ENCODE measurements at regions not wholly inside any gene's neighbourhood (a gene's known extent, or its start where the extent isn't known, plus 50 kb on each side); places are given as distances from the start of the nearest gene placed in this dataset.

DNA sequence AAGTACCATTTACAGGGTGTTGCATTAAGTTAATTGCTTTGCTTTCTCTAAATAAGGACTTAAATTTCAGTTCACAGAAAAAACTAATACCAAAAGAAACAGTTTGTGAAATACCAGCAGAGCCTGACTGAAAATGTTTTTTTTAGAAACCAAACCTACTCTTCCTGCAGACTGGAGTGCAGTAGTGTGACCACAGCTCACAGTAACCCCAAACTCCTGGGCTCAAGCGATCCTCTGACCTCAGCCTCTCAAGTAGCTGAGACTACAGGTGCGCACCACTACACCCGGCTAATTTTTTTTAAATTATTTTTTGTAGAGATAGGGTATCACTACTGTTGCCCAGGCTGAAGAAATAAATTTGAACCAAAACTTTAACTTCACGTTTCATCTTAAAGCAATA is 103.5 kb upstream of the PLEKHA5 start:
- ChIA-PET CTCF (no interaction called here), POLR2A (no interaction called here)
- TF ChIP-seq ARNT (IDR thresholded peaks at IDR 0.05) (no peak), SUZ12 (IDR thresholded peaks at IDR 0.05) (no peak), FOXM1 (IDR thresholded peaks at IDR 0.05; ENCODE audit: borderline replicate concordance) (no peak), SP1 (IDR thresholded peaks at IDR 0.05) (no peak), FOXK2 (IDR thresholded peaks at IDR 0.05) (no peak), FOXA1 (IDR thresholded peaks at IDR 0.05) (no peak), NFRKB (IDR thresholded peaks at IDR 0.05) (no peak), LEF1 (IDR thresholded peaks at IDR 0.05; ENCODE audit: borderline replicate concordance) (no peak), ELF4 (IDR thresholded peaks at IDR 0.05) (no peak), L3MBTL2 (conservative IDR thresholded peaks at IDR 0.05) (no peak), TARDBP (IDR thresholded peaks at IDR 0.05) (no peak), CTBP1 (IDR thresholded peaks at IDR 0.05; ENCODE audit: borderline replicate concordance) (no peak), HDGF (IDR thresholded peaks at IDR 0.05; ENCODE audit: borderline replicate concordance) (no peak), BHLHE40 (IDR thresholded peaks at IDR 0.05; ENCODE audit: borderline replicate concordance) (no peak), ZNF384 (IDR thresholded peaks at IDR 0.05) (no peak)
- DNase-seq (ENCODE audit: extremely low spot score): no peak

DNA sequence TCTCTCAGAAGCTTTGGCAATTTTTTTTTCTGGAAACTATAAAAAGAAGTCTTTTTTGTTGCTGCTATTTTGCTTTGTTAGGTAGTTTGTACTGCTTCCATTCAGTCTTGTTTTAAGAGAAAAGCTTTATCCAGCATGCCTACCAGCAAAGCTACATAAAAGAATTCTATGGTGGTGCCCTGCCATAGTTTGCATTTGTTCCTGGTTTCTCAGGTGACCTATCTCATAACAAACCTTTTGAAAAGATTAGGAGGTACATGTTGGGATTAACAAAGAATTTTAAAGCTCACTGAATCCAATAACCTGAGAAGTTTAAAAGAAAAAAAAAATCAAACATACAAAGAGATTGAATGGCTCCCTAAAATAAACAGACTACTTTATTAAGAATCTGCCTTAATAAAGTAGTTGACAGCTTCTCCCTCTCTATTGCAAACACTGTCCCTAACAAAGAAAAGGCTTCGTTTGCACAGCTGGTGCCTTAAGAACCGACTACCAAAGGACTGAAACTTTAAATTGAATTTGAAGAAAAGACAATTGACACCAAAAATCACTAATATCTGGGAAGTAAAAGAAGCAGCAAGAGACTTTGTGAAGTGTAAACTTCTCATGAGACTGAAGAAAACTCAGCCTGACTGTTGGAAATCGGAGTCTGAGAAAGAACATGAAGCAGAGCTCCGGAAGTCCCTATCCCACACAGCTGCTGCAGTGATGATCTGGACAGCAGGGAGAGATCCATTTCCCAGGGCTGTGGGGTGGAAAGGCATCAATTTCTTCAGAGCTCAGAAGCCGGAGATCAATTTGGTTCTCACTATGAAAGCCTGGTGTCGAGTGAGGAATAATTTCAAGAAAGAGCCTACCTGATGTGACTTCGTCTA is 102.7 kb upstream of the PLEKHA5 start:
- no peak for TF ChIP-seq SUZ12 (IDR thresholded peaks at IDR 0.05)
- no peak for TF ChIP-seq FOXM1 (IDR thresholded peaks at IDR 0.05; ENCODE audit: borderline replicate concordance)
- TF ChIP-seq HDGF (IDR thresholded peaks at IDR 0.05; ENCODE audit: borderline replicate concordance): no peak
- ChIA-PET POLR2A (no interaction called here), CTCF (no interaction called here)
- no peak for DNase-seq (ENCODE audit: extremely low spot score)

- no peak for DNase-seq (ENCODE audit: extremely low spot score)
- no peak for TF ChIP-seq LEF1 (IDR thresholded peaks at IDR 0.05; ENCODE audit: borderline replicate concordance)
- no peak for TF ChIP-seq NFRKB (IDR thresholded peaks at IDR 0.05)
- TF ChIP-seq ELF4 (IDR thresholded peaks at IDR 0.05): no peak
- TF ChIP-seq FOXM1 (IDR thresholded peaks at IDR 0.05; ENCODE audit: borderline replicate concordance): no peak
- TF ChIP-seq, protein P1, sequence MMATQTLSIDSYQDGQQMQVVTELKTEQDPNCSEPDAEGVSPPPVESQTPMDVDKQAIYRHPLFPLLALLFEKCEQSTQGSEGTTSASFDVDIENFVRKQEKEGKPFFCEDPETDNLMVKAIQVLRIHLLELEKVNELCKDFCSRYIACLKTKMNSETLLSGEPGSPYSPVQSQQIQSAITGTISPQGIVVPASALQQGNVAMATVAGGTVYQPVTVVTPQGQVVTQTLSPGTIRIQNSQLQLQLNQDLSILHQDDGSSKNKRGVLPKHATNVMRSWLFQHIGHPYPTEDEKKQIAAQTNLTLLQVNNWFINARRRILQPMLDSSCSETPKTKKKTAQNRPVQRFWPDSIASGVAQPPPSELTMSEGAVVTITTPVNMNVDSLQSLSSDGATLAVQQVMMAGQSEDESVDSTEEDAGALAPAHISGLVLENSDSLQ (IDR thresholded peaks at IDR 0.05): no peak
- TF ChIP-seq L3MBTL2 (conservative IDR thresholded peaks at IDR 0.05): no peak
- ChIA-PET POLR2A (no interaction called here), CTCF (no interaction called here)
Measured at GRCh38 chr12:19030180-19030579, 99.4 kb upstream of the PLEKHA5 start.

DNA sequence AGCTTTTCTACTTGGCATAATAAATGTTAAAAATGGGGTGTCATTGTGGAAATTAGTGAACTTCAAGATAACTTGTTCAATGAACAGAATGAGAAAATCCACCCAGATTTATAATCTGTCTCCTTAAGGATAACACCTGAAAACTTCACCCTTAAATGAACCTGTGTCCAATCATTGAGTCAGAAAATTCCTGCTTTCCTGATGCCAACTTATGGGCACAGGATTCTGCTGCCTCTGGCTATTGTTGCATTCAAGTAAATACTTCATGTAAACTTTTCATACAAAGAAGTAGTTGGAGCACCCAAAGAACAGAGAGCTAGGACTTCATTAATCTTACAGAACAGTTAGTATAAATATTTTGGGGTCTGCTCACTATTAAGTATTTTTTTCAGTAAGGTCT is 98.9 kb upstream of the PLEKHA5 start:
- ChIA-PET POLR2A (no interaction called here), CTCF (no interaction called here)
- no peak for TF ChIP-seq ELF4 (IDR thresholded peaks at IDR 0.05)
- TF ChIP-seq FOXA1 (IDR thresholded peaks at IDR 0.05): no peak
- TF ChIP-seq ARNT (IDR thresholded peaks at IDR 0.05): no peak
- no peak for TF ChIP-seq FOXM1 (IDR thresholded peaks at IDR 0.05; ENCODE audit: borderline replicate concordance)
- no peak for TF ChIP-seq SUZ12 (IDR thresholded peaks at IDR 0.05)
- TF ChIP-seq CTBP1 (IDR thresholded peaks at IDR 0.05; ENCODE audit: borderline replicate concordance): no peak
- no peak for TF ChIP-seq HDGF (IDR thresholded peaks at IDR 0.05; ENCODE audit: borderline replicate concordance)
- TF ChIP-seq, protein P1 (IDR thresholded peaks at IDR 0.05): no peak
- no peak for TF ChIP-seq SP1 (IDR thresholded peaks at IDR 0.05)
- no peak for TF ChIP-seq BHLHE40 (IDR thresholded peaks at IDR 0.05; ENCODE audit: borderline replicate concordance)
- no peak for TF ChIP-seq NFRKB (IDR thresholded peaks at IDR 0.05)
- TF ChIP-seq TARDBP (IDR thresholded peaks at IDR 0.05): no peak
- no peak for TF ChIP-seq ZNF384 (IDR thresholded peaks at IDR 0.05)
- TF ChIP-seq LEF1 (IDR thresholded peaks at IDR 0.05; ENCODE audit: borderline replicate concordance): no peak
- no peak for TF ChIP-seq L3MBTL2 (conservative IDR thresholded peaks at IDR 0.05)
- TF ChIP-seq FOXK2 (IDR thresholded peaks at IDR 0.05): no peak
- DNase-seq (ENCODE audit: extremely low spot score): no peak

DNA sequence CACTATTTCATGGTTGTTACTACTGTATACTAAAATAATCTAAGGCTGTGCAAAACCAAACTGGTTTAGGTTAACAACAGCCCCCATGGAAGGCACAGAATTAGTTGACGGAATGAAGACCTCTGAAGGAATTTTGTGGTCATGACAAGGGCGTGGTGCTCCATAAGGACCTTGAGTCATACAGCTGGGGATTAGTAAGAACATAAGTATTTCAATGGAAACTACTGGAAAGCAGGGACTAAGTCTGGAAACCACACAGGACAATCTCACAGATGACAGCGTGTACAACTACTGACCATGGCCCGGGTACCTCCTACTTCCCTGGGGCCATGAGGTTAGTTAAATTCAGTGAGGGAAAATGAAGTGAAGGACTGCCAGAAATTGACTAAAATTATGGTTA is 98.5 kb upstream of the PLEKHA5 start:
- POLR2A ChIA-PET: no interaction called here
- TF ChIP-seq SP1 (IDR thresholded peaks at IDR 0.05) (no peak), NFRKB (IDR thresholded peaks at IDR 0.05) (no peak), ZNF384 (IDR thresholded peaks at IDR 0.05) (no peak), ARNT (IDR thresholded peaks at IDR 0.05) (no peak), FOXA1 (IDR thresholded peaks at IDR 0.05) (no peak), FOXM1 (IDR thresholded peaks at IDR 0.05; ENCODE audit: borderline replicate concordance) (no peak), TARDBP (IDR thresholded peaks at IDR 0.05) (no peak)
- CTCF ChIA-PET: no interaction called here
- DNase-seq (ENCODE audit: extremely low spot score): no peak

DNA sequence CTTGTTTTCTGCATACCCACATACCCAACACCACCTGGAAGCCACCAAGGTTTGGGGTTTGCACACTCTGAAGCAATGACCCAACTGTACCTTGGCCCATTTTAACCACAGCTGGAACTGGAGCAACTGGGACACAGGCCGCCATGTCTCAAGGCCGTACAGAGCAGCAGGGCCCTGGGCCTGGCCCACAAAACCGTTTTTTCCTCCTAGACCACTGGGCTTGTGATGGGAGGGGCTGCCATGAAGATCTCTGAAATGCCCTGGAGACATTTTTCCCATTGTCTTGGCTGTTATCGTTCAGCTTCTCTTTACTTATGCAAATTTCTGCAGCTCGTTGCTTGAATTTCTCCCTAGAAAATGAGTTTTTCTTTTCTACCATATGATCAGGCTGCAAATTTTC is 96.7 kb upstream of the PLEKHA5 start:
- ChIA-PET CTCF (no interaction called here), POLR2A (no interaction called here)
- no peak for DNase-seq (ENCODE audit: extremely low spot score)
- no peak for TF ChIP-seq SUZ12 (IDR thresholded peaks at IDR 0.05)
- TF ChIP-seq HDGF (IDR thresholded peaks at IDR 0.05; ENCODE audit: borderline replicate concordance): no peak
- no peak for TF ChIP-seq SP1 (IDR thresholded peaks at IDR 0.05)
- no peak for TF ChIP-seq ELF4 (IDR thresholded peaks at IDR 0.05)
- no peak for TF ChIP-seq CTBP1 (IDR thresholded peaks at IDR 0.05; ENCODE audit: borderline replicate concordance)
- no peak for TF ChIP-seq TARDBP (IDR thresholded peaks at IDR 0.05)
- TF ChIP-seq NFRKB (IDR thresholded peaks at IDR 0.05): no peak
- no peak for TF ChIP-seq ARNT (IDR thresholded peaks at IDR 0.05)
- TF ChIP-seq ZNF384 (IDR thresholded peaks at IDR 0.05): no peak
- no peak for TF ChIP-seq L3MBTL2 (conservative IDR thresholded peaks at IDR 0.05)
- no peak for TF ChIP-seq FOXM1 (IDR thresholded peaks at IDR 0.05; ENCODE audit: borderline replicate concordance)
- no peak for TF ChIP-seq BHLHE40 (IDR thresholded peaks at IDR 0.05; ENCODE audit: borderline replicate concordance)
- TF ChIP-seq FOXK2 (IDR thresholded peaks at IDR 0.05): no peak

DNA sequence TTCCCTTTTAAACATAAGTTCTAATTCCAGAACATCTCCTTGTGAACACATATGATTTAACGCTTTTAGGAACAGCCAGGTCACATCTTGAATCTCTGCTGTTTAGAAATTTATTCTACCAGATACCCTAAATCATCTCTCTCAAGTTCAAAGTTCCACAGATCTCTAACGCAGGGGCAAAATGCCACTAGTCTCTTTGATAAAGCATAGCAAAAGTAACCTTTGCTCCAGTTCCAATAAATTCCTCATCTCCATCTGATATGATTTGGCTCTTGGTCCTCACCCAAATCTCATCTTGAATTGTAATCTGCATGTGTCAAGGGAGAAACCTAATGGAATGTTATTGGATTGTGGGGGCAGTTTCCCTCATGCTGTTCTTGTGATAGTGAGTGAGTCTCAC is 96.3 kb upstream of the PLEKHA5 start:
- CTCF ChIA-PET: no interaction called here
- POLR2A ChIA-PET: no interaction called here
- no peak for TF ChIP-seq FOXA1 (IDR thresholded peaks at IDR 0.05)
- no peak for TF ChIP-seq LEF1 (IDR thresholded peaks at IDR 0.05; ENCODE audit: borderline replicate concordance)
- TF ChIP-seq L3MBTL2 (conservative IDR thresholded peaks at IDR 0.05): no peak
- TF ChIP-seq, protein P1 (IDR thresholded peaks at IDR 0.05): no peak
- TF ChIP-seq SP1 (IDR thresholded peaks at IDR 0.05): no peak
- TF ChIP-seq TARDBP (IDR thresholded peaks at IDR 0.05): no peak
- TF ChIP-seq SUZ12 (IDR thresholded peaks at IDR 0.05): no peak
- TF ChIP-seq FOXM1 (IDR thresholded peaks at IDR 0.05; ENCODE audit: borderline replicate concordance): no peak
- TF ChIP-seq CTBP1 (IDR thresholded peaks at IDR 0.05; ENCODE audit: borderline replicate concordance): no peak
- no peak for TF ChIP-seq BHLHE40 (IDR thresholded peaks at IDR 0.05; ENCODE audit: borderline replicate concordance)
- no peak for TF ChIP-seq FOXK2 (IDR thresholded peaks at IDR 0.05)
- DNase-seq (ENCODE audit: extremely low spot score): no peak

All from HEK293T (cell line).